ENCODE measurements at regions not wholly inside any gene's neighbourhood (a gene's known extent, or its start where the extent isn't known, plus 50 kb on each side); places are given as distances from the start of the nearest gene placed in this dataset.

- no peak overlapping the region for H3K4me3 ChIP-seq (ENCODE audit: low read length)
- no peak for DNase-seq (ENCODE audit: low read depth)
- TF ChIP-seq, protein P1, sequence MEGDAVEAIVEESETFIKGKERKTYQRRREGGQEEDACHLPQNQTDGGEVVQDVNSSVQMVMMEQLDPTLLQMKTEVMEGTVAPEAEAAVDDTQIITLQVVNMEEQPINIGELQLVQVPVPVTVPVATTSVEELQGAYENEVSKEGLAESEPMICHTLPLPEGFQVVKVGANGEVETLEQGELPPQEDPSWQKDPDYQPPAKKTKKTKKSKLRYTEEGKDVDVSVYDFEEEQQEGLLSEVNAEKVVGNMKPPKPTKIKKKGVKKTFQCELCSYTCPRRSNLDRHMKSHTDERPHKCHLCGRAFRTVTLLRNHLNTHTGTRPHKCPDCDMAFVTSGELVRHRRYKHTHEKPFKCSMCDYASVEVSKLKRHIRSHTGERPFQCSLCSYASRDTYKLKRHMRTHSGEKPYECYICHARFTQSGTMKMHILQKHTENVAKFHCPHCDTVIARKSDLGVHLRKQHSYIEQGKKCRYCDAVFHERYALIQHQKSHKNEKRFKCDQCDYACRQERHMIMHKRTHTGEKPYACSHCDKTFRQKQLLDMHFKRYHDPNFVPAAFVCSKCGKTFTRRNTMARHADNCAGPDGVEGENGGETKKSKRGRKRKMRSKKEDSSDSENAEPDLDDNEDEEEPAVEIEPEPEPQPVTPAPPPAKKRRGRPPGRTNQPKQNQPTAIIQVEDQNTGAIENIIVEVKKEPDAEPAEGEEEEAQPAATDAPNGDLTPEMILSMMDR (IDR thresholded peaks at IDR 0.05; ENCODE audit: insufficient read depth, low read depth, low read length, missing control alignments), result no peak
Measured at GRCh38 chr5:71912021-71912420, 192.9 kb downstream of the CARTPT start.

DNA sequence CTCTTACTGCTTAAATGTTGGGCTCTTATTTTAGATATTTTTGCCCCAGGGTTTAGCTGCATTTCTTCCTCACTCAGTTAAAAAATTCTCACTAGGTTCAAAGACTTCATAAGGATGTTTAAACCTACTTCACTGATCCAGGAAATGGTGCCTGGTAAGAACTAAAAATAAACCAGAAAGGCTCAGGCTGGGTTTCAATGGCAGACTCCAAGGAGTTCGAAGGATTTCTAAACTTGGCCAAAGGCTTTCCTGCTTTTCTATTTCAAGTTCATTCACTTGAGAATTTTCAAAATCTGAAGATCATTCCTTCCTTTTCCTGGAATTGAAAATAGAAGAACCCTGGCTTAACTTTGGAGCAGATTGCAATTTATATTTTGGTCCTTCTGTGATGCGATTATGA, 193.0 kb upstream of the MAP1B start:
- DNase-seq (ENCODE audit: low read depth), result no peak
- TF ChIP-seq, protein P1 (IDR thresholded peaks at IDR 0.05; ENCODE audit: insufficient read depth, low read depth, low read length, missing control alignments), result no peak
- no peak overlapping the region for H3K4me3 ChIP-seq (ENCODE audit: low read length)

GRCh38 chr5:71922584-71923106, 184.6 kb upstream of the MAP1B start:
- H3K4me3 ChIP-seq (ENCODE audit: low read length), result no peak overlapping the region
- DNase-seq (ENCODE audit: low read depth), result peak; percentile 96
- TF ChIP-seq, protein P1 (IDR thresholded peaks at IDR 0.05; ENCODE audit: insufficient read depth, low read depth, low read length, missing control alignments), result peak; percentile 18

- TF ChIP-seq, protein P1 (IDR thresholded peaks at IDR 0.05; ENCODE audit: insufficient read depth, low read depth, low read length, missing control alignments), result no peak
- peak; percentile 13 for DNase-seq (ENCODE audit: low read depth)
- H3K4me3 ChIP-seq (ENCODE audit: low read length), result no peak overlapping the region
Measured at GRCh38 chr5:71923755-71924154, 183.5 kb upstream of the MAP1B start.

- TF ChIP-seq, protein P1 (IDR thresholded peaks at IDR 0.05; ENCODE audit: insufficient read depth, low read depth, low read length, missing control alignments), result no peak
- peak; percentile 9 for DNase-seq (ENCODE audit: low read depth)
- no peak overlapping the region for H3K4me3 ChIP-seq (ENCODE audit: low read length)
Measured at GRCh38 chr5:71924325-71924724, 182.9 kb upstream of the MAP1B start.

DNA sequence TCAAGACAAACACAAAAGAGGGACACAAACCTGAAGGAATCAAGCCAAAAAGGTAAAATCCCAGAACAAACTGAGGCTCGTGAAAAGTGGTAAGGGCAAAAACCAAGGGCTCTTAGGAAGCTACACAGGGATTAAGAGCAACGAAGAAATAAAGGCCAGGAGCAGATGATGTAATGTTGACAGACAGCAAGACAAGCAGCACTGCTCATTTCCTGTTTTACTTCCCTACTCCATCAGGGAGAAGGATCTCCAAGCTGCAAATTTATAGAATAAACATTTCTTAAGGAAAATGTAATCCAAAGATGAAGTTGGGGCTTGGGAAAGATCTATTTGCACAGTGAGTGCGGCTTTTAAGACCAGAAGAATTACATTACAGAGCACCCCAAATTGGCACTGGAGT, 182.3 kb upstream of the MAP1B start:
- TF ChIP-seq, protein P1 (IDR thresholded peaks at IDR 0.05; ENCODE audit: insufficient read depth, low read depth, low read length, missing control alignments), result no peak

DNA sequence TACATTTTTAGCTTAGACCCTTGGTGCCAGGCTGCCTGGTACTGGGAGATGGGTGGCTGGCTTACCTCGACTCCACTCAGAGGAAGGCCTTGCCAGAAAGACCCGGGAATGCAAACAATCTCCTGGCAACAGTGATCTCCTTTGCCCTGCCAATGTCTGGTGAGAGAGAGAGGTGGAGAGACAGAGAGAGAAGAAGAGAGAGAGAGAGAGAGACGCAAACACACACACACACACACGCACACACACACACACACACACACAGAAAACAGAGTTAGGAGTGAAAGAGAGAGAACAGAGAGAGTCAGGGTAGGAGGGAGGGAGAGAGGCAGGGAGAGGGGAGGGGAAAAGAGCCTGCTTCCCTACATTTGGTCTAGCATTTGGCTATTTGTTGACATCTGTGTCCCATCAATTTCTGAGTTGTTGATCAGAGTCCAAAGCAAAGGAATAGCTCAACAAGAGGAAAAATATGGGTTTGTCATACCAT, 181.6 kb upstream of the MAP1B start:
- TF ChIP-seq, protein P1 (IDR thresholded peaks at IDR 0.05; ENCODE audit: insufficient read depth, low read depth, low read length, missing control alignments), result no peak
- no peak for DNase-seq (ENCODE audit: low read depth)
- no peak overlapping the region for H3K4me3 ChIP-seq (ENCODE audit: low read length)

More for the DNA sequence above, 182.3 kb upstream of the MAP1B start:
- DNase-seq (ENCODE audit: low read depth), result peak; percentile 83
- H3K4me3 ChIP-seq (ENCODE audit: low read length), result no peak overlapping the region

All from epithelial cell of esophagus (primary cell).